ENCODE measurements at regions not wholly inside any gene's neighbourhood (a gene's known extent, or its start where the extent isn't known, plus 50 kb on each side); places are given as distances from the start of the nearest gene placed in this dataset.
A peak's percentile ranks its signal among the peaks of the same experiment; 100 is the strongest.

GRCh38 chr22:27404441-27404840 lies 397.1 kb downstream of the MN1 start:
- DNase-seq, result no peak
- no peak overlapping the region for H3K4me3 Mint-ChIP-seq
- H3K27me3 Mint-ChIP-seq, result no peaks in the 10 kb centered on the region
- no peak overlapping the region for H3K27ac Mint-ChIP-seq
- intact Hi-C loops (cut with micrococcal nuclease), result no loop called here
- peaks cover 5% of the 10 kb centered on the region for H3K4me1 Mint-ChIP-seq
- H3K36me3 Mint-ChIP-seq (ENCODE audit: low read depth), result no peaks in the 10 kb centered on the region
- H3K9me3 Mint-ChIP-seq, result no peaks in the 10 kb centered on the region

GRCh38 chr22:27405672-27406388 lies 395.7 kb downstream of the MN1 start:
- Mint-ChIP-seq H3K27me3 (no peaks in the 10 kb centered on the region), H3K27ac (no peak overlapping the region), H3K4me3 (no peak overlapping the region), H3K9me3 (no peaks in the 10 kb centered on the region), H3K36me3 (ENCODE audit: low read depth) (no peaks in the 10 kb centered on the region), H3K4me1 (peaks cover 5% of the 10 kb centered on the region)
- intact Hi-C loops (cut with micrococcal nuclease), result no loop called here
- peak; percentile 72 for DNase-seq

GRCh38 chr22:27406389-27406861 lies 395.1 kb downstream of the MN1 start:
- Mint-ChIP-seq H3K27me3 (no peaks in the 10 kb centered on the region), H3K9me3 (no peaks in the 10 kb centered on the region)
- intact Hi-C loops (cut with micrococcal nuclease), result no loop called here

GRCh38 chr22:27407369-27407985 lies 394.1 kb downstream of the MN1 start:
- no peak for DNase-seq
- Mint-ChIP-seq H3K27ac (no peak overlapping the region), H3K4me3 (no peak overlapping the region), H3K27me3 (no peaks in the 10 kb centered on the region), H3K36me3 (ENCODE audit: low read depth) (no peaks in the 10 kb centered on the region), H3K4me1 (peaks cover 5% of the 10 kb centered on the region), H3K9me3 (no peaks in the 10 kb centered on the region)
- intact Hi-C loops (cut with micrococcal nuclease), result no loop called here

More at GRCh38 chr22:27406389-27406861, 395.1 kb downstream of the MN1 start:
- Mint-ChIP-seq H3K27ac (no peak overlapping the region), H3K4me1 (peaks cover 5% of the 10 kb centered on the region), H3K4me3 (no peak overlapping the region), H3K36me3 (ENCODE audit: low read depth) (no peaks in the 10 kb centered on the region)
- no peak for DNase-seq

GRCh38 chr22:27408068-27408467 lies 393.5 kb downstream of the MN1 start:
- intact Hi-C loops (cut with micrococcal nuclease), result no loop called here
- Mint-ChIP-seq H3K9me3 (no peaks in the 10 kb centered on the region), H3K36me3 (ENCODE audit: low read depth) (no peaks in the 10 kb centered on the region), H3K4me3 (no peak overlapping the region), H3K27me3 (no peaks in the 10 kb centered on the region), H3K4me1 (peaks cover 5% of the 10 kb centered on the region), H3K27ac (peak overlapping the region; percentile 26)
- DNase-seq, result no peak

GRCh38 chr22:27409299-27409698 lies 392.3 kb downstream of the MN1 start:
- H3K4me3 Mint-ChIP-seq, result no peak overlapping the region
- peaks cover 5% of the 10 kb centered on the region for H3K4me1 Mint-ChIP-seq
- H3K27ac Mint-ChIP-seq, result no peak overlapping the region
- H3K36me3 Mint-ChIP-seq (ENCODE audit: low read depth), result no peaks in the 10 kb centered on the region
- DNase-seq, result no peak
- intact Hi-C loops (cut with micrococcal nuclease), result no loop called here
- no peaks in the 10 kb centered on the region for H3K9me3 Mint-ChIP-seq
- H3K27me3 Mint-ChIP-seq, result no peaks in the 10 kb centered on the region

GRCh38 chr22:27412866-27413445 lies 388.6 kb downstream of the MN1 start:
- H3K4me3 Mint-ChIP-seq, result no peak overlapping the region
- DNase-seq, result no peak
- no peaks in the 10 kb centered on the region for H3K27me3 Mint-ChIP-seq
- H3K27ac Mint-ChIP-seq, result no peak overlapping the region
- H3K9me3 Mint-ChIP-seq, result no peaks in the 10 kb centered on the region
- intact Hi-C loops (cut with micrococcal nuclease), result no loop called here
- H3K4me1 Mint-ChIP-seq, result peaks cover 4% of the 10 kb centered on the region
- H3K36me3 Mint-ChIP-seq (ENCODE audit: low read depth), result no peaks in the 10 kb centered on the region

GRCh38 chr22:27413702-27414101 lies 387.9 kb downstream of the MN1 start:
- H3K36me3 Mint-ChIP-seq (ENCODE audit: low read depth), result no peaks in the 10 kb centered on the region
- H3K4me1 Mint-ChIP-seq, result no peaks in the 10 kb centered on the region
- no peak for DNase-seq
- no peaks in the 10 kb centered on the region for H3K27me3 Mint-ChIP-seq
- no peak overlapping the region for H3K4me3 Mint-ChIP-seq
- intact Hi-C loops (cut with micrococcal nuclease), result no loop called here
- no peaks in the 10 kb centered on the region for H3K9me3 Mint-ChIP-seq
- H3K27ac Mint-ChIP-seq, result no peak overlapping the region

- intact Hi-C loops (cut with micrococcal nuclease), result no loop called here
- no peaks in the 10 kb centered on the region for H3K4me1 Mint-ChIP-seq
- H3K27me3 Mint-ChIP-seq, result peaks cover 8% of the 10 kb centered on the region
- no peak overlapping the region for H3K27ac Mint-ChIP-seq
- H3K36me3 Mint-ChIP-seq (ENCODE audit: low read depth), result no peaks in the 10 kb centered on the region
- no peak for DNase-seq
- no peaks in the 10 kb centered on the region for H3K9me3 Mint-ChIP-seq
- no peak overlapping the region for H3K4me3 Mint-ChIP-seq
Measured at GRCh38 chr22:27416511-27417420, 384.8 kb downstream of the MN1 start.

- H3K9me3 Mint-ChIP-seq, result peaks cover 4% of the 10 kb centered on the region
- H3K27ac Mint-ChIP-seq, result no peak overlapping the region
- no peak for DNase-seq
- intact Hi-C loops (cut with micrococcal nuclease), result no loop called here
- H3K36me3 Mint-ChIP-seq (ENCODE audit: low read depth), result no peaks in the 10 kb centered on the region
- no peaks in the 10 kb centered on the region for H3K4me1 Mint-ChIP-seq
- H3K4me3 Mint-ChIP-seq, result no peak overlapping the region
- peaks cover 8% of the 10 kb centered on the region for H3K27me3 Mint-ChIP-seq
Measured at GRCh38 chr22:27417421-27417814, 384.1 kb downstream of the MN1 start.

GRCh38 chr22:27418261-27418660 lies 383.3 kb downstream of the MN1 start:
- intact Hi-C loops (cut with micrococcal nuclease), result no loop called here
- no peak for DNase-seq
- Mint-ChIP-seq H3K27me3 (peaks cover 11% of the 10 kb centered on the region), H3K4me1 (no peaks in the 10 kb centered on the region), H3K9me3 (peaks cover 4% of the 10 kb centered on the region), H3K27ac (no peak overlapping the region), H3K4me3 (no peak overlapping the region), H3K36me3 (ENCODE audit: low read depth) (no peaks in the 10 kb centered on the region)

GRCh38 chr22:27419473-27419872 lies 382.1 kb downstream of the MN1 start:
- no peaks in the 10 kb centered on the region for H3K36me3 Mint-ChIP-seq (ENCODE audit: low read depth)
- no peak for DNase-seq
- peaks cover 4% of the 10 kb centered on the region for H3K9me3 Mint-ChIP-seq
- no peak overlapping the region for H3K4me3 Mint-ChIP-seq
- H3K27me3 Mint-ChIP-seq, result peaks cover 11% of the 10 kb centered on the region
- H3K27ac Mint-ChIP-seq, result no peak overlapping the region
- intact Hi-C loops (cut with micrococcal nuclease), result no loop called here
- no peaks in the 10 kb centered on the region for H3K4me1 Mint-ChIP-seq

GRCh38 chr22:27420195-27420816 lies 381.2 kb downstream of the MN1 start:
- H3K4me1 Mint-ChIP-seq, result no peaks in the 10 kb centered on the region
- intact Hi-C loops (cut with micrococcal nuclease), result no loop called here
- no peaks in the 10 kb centered on the region for H3K36me3 Mint-ChIP-seq (ENCODE audit: low read depth)
- peaks cover 4% of the 10 kb centered on the region for H3K9me3 Mint-ChIP-seq
- peaks cover 11% of the 10 kb centered on the region for H3K27me3 Mint-ChIP-seq
- H3K4me3 Mint-ChIP-seq, result no peak overlapping the region
- no peak for DNase-seq
- H3K27ac Mint-ChIP-seq, result no peak overlapping the region

All from activated CD4-positive, alpha-beta T cell treated with anti-CD3 and anti-CD28 coated beads, Interleukin-2, amount 10 ng/mL, durations not matched to agents 24 days and 14 days (primary cell).